KBM-7 (cell line): ENCODE measurements at regions not wholly inside any gene's neighbourhood (a gene's known extent, or its start where the extent isn't known, plus 50 kb on each side); places are given as distances from the start of the nearest gene placed in this dataset.
"Not testable (repeated sequence)": the region's sequence is repeated elsewhere in the genome, so short reads cannot be mapped to it uniquely, and the experiment has no call there.

ENCODE experiments used
- DNase-seq: peaks from one replicate; pipeline ENCODE4 v3.0.0-alpha.2; 2015
- in situ Hi-C: fragments of 300-500 bp; cut with MboI; formaldehyde crosslinking; loops from 2 replicates; pipeline ENCODE4 v1.14.3; 2020; ENCODE audit warnings: low sequenced_read_pairs, low pct_unique_long_range_greater_than_20kb, mixed read lengths

DNA sequence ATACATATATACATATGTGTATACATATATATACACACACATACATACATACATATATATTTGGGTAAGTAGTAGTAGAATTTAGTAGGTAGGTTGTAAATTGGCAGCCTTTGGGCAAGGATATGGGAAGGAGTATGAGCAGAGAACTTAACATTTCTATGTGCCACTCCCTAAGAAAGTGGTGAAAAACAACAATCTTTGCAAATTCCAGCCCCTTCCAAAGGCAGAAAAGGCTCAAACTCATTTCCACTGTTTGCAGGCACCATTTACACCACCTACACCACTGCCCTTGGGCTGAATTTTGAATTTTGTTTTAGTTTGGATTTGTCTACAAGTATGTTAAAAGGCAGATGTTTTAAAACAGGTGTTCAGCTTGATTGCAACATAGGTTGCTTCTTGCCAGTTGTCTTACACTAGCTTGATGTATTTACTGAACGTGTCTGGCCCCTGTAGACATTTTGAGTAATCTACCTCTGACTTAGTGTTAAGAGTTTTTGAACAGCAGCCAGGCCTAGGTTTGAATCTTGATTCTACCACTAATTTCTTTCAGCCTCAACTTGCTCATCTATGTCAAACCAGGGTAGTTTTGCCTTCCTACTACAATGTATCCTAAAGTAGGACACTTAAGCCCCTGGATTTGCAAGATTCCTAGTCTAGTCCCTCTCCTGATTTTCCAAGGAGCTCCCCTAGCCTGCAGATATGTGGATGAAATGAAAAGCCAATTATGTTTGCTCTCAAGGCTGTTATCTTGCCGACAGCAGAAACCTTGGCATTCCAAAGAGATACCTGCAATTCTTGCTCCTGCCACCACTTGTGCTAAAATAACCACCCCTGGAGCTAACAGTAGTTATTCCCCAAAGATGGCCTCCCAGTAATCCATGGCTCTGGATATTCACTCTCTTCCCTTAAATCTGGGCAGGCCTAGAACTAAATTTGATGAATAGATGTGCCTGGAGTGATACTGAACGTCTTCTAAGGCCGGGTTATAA is 156.2 kb upstream of the SLC44A1 start:
- in situ Hi-C loops = no loop called here
- no peak for DNase-seq

DNA sequence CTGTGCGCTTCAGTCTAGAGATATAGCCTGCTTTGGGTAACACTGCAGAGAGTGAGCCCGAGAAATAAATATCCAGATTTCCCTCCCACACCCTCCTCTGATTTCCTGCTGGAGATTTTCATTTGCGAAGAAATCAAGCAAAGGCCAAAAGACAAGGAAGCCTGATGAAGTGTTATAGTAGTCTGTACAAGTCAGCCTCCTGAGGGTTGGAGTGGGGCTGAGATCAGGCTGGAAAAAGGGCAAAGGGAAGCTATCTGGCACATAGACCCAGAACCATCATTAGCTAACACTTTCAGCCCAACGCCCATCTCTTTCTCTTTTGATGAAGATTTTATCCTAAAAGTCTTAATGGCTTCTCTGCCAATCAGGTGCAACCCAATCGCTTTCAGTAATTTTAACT is 154.6 kb upstream of the SLC44A1 start:
- in situ Hi-C loops = no loop called here
- no peak for DNase-seq

DNA sequence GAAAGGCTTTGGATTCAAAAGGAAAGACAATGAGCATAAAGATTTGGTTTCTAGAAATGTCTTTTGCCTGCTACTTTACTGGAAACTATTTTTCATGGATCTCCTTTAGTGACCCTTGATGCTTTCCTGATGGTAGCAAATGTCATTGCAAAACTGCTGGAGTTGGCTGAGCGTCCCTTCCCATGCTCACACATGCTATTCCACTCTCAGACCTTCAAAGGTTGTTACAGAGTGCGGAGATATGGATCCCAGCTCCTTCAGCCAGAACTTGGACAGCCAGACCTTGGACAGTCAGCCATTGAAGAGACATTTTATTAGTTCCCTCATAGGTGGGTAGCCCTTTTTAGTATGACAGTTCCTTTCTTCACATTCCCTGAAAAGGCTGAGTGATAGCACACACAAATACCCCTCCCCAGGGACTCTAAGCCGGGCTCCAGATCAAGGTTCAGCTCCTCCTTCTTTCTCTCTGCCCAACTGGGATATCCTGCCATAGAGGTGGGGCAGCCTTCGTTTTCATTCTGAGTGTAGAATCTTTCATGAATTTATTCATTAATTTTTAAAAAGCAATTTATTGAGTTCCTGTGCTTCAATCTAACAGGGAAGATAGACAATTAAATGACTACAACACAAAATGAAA is 153.3 kb upstream of the SLC44A1 start:
- no peak for DNase-seq
- in situ Hi-C loops = no loop called here

DNA sequence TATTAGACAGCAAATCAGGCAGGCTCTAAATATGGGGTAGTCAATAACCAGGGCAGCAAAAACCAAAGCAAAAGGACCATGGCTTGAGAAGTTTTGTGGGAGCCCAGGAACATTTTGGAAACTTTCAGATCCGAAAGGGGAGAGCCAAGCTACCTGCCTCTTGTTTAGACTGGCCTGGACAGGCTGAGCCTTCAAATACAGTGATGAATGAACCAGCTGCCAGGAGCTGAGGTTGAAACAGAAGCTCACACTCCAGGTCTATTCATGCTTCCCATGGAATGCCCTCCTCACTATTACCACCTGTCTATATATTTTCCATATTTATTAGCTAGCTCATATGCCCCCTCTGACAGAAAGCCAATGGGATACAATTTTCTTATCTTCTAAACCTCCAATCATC is 150.8 kb upstream of the SLC44A1 start:
- DNase-seq = no peak
- in situ Hi-C loops = no loop called here

DNA sequence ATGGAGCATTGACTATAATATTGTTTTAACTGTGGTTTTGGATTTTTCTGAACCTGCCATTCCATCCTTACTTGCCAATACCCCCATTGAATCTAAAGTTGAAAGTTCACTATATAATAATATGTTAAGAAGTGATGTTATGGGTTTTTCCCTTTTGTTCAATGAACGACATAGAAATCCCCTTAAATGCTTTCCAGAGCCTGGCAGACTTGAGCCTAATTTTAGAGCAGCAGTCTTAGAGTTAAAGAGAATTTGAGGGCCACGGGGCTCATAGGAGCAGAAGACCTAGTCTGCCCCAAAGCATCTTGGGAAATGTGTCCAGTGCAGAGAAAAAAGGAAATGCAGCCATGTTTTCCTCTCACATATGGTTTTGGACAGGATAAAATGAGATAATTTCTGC is 146.1 kb upstream of the SLC44A1 start:
- in situ Hi-C loops = no loop called here

DNA sequence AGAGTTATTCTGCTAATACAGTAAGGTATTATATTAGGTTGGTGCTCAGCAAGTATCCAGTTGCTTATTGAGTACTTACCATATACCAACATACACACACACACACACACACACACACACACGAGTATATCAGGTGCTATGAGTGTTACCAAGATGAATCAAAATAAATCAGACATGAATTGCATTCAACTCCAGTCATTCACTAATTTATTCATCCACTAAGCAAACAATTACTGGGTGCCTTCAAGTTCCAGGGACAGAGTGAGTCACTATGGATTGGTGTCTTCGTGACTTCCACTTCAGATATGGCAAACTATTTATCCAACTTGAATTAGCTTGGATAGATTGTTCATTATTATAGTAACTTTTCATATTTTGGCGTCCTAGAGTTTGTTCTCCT is 140.7 kb upstream of the SLC44A1 start:
- in situ Hi-C loops = no loop called here
- DNase-seq = no peak

More for the DNA sequence above, 146.1 kb upstream of the SLC44A1 start:
- no peak for DNase-seq

DNA sequence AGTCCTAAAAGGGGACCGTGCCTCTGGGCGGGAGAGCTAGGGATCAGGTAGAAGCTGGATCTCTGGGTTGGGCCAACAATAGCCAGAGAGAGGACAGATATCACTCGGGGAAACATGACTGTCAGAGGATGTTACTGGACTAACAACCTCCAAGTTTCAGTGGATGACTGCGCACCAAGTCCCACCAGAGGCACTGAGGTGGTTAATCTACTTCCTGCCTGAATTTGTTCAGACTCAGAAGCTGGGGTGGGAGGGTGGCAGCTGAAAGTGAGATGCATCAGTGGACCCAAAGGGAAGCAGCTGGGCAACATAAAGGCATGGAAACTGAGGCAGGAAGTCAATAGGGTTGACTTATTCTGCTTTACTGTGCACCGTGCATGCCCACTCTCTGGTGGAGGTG is 130.1 kb upstream of the SLC44A1 start:
- no peak for DNase-seq
- in situ Hi-C loops = no loop called here

DNA sequence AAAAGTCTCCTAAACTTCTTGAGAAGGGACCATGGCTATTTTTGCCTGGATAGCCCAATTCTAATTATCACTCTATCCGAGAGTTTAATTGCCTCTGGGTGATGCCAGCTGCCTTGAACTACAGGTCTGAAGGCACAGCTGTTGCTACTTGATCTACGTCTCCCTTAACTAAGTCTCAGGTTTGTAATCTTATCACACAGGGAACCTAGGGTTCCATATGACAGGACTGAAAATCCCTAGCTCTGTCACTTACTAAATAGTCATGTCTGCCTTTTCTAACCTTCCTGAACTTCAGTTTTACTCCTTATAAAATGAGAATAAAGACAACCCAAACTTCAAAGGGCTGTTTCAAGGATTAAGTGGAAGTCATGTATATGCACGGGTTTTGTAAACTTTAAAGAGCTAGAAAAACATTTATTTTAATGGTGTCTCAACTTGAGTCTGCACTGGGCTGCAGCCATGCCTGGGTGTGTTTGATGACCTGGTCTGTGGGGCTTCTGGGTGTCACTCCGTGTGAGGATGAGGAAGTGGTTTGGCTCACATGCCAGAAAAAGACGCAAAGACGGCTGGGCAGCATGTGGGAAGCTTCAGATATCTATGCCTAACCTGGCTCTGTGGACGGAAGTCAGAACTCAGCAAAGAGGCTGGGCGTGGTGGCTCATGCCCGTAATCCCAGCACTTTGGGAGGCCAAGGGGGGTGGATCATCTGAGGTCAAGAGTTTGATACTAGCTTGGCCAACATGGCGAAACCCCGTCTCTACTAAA is 129.3 kb upstream of the SLC44A1 start:
- in situ Hi-C loops = no loop called here
- peak; percentile 92 for DNase-seq

DNA sequence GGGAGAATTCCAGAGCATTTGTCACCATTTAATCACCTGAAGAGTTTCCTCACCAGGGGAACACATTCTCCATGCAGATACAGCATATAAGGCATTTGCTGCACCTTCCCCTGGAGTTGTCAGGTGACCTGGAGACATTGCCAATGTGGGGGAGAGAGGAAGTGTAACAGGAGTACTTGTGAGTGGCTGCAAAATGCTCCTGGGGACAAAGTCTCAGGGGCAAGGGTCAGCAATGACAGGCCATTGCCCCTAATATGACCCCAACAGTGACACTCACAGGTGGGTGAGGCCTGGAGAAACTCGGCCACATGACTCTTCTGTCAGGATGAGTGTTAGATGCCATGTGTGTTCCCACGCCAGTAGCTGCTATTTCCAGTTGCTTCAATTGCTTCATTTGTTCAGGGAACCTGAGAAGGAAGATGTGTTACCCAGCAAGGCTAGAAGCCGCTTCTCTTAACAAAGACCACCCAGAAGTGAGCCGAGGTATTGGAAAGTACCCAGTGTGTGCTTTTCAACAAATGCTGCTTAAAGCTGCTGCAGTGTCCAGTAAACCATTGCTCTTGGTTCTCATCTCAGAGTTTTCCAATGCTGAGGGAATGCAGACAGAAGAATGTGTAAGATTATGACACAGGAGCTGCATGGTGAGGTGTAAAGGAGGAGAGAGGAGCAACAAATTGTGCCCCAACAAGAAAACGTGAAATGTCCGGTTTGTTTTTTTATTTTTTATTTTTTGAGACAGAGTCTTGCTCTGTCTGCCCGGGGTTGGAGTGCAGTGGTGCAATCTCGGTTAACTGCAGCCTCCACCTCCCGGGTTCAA is 128.2 kb upstream of the SLC44A1 start:
- in situ Hi-C loops = no loop called here
- DNase-seq = no peak

DNA sequence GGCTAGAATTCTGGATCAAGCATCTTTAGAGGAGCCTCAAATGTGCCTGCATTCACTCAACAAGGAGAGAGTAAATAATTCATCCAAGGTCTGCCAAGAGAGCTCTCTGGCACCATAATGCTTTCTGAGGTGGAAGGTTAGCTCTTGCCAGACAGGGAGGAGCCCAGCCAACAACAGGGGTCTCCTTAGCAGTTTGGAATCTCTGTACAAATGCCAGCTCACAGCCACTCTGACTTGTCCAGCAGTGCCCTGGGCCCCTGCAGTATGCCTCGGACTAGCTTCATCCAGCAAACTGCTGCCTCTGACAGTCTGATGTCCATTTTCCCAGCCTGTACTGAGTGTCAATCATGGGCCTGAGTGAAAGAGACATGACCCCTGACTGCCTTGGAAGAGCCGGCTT is 127.2 kb upstream of the SLC44A1 start:
- DNase-seq = no peak
- in situ Hi-C loops = no loop called here

DNA sequence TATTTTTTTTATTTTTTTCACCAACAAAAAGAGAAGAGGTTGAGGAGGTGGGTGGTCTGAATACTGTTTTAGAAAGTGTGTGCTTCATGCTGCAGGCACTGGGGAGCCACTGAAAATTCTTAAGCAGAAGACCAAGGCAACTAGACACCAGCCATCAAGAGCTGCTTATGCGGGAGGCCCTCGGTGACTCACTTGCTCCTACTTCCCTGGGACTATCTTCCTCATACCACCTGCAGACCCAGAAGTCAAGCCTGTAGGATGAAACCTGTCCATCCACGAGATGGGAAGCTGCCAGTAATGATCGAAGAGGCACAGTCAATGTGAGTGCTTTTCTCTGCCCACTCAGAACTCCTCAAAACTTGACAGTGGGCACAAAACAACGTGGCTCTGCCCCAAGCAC is 125.8 kb upstream of the SLC44A1 start:
- in situ Hi-C loops = no loop called here
- no peak for DNase-seq

DNA sequence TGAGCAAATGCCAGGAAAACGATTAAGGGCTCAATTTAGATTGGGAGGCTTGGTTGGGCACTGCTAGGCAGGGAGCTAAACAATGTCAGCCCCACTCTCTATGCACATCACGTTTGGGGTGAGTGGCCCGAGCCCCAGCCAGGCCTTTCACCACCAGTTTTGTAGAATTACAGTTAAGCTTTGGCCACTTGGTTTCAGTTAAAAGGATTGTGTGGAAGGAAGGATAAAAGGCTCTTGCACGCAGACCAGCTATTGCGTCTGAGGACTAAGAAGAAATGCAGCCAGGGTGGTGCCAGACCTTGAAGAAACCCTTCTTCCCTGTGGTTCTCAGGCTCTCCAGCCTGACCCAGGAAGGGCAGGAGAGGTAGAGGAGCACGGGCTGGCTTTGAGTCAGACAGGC is 125.3 kb upstream of the SLC44A1 start:
- in situ Hi-C loops = no loop called here
- DNase-seq = no peak

DNA sequence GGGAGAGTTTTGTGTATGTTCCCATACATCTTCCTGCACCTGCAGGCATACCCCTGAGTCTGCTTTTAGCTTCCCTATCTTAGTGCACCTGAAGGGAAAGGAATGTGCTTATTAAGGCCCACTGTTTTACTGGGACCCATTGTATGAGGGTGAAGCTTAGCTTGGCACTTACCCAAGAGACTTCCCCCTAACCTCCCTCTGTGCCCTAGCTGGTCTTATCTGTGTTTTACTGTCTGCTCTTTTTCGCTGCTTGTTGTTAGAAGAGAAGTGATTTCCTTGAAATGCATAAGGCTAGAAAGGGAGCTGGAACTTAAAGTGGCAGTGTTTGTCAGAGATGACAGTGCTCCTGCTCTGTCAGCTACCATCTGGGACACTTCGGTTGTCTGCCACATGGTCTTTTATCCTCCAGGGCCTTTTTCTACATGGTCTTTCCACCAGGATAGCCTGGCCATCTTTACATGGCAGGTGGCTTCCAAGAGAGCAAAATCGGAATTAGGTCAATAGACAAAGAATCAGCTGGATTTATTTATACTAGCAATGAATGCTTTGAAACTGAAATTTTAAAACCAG is 122.5 kb upstream of the SLC44A1 start:
- DNase-seq = no peak
- in situ Hi-C loops = no loop called here

DNA sequence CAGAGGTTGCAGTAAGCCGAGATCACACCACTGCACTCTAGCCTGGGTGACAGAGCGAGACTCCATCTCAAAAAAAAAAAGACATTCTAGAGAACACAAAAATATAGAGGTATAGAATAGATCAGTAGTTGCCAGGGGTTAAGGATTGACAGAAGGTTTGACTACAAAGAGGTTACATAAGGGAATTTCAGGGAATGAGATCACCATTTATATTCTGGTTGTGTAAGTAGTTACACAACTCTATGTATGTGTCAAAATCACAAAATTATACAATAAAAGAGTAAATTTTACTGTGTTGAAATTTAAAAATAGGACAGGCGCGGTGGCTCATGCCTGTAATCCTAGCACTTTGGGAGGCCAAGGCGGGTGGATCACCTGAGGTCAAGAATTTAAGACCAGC is 119.9 kb upstream of the SLC44A1 start:
- in situ Hi-C loops = not testable (repeated sequence)

DNA sequence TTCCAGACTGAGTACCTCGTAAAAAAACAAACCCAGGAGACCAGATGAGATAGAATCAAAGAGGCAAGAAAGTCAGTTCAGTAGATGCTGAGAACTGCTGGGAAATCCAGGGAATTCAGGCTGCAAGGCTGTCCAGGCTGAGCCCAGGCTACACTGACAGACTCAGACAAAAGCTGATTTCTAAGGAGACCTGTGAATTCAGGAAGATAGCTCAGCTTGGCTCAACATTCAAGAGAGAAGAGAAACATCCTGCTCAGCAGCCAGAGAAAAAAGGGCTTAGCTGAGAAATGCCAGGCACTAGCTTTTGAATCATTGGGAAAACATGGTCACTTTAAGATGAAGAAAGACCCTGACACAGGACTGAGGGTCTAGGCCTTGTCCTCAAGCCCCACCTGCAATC is 118.2 kb upstream of the SLC44A1 start:
- in situ Hi-C loops = no loop called here
- DNase-seq = no peak

More for the DNA sequence above, 119.9 kb upstream of the SLC44A1 start:
- DNase-seq = not testable (repeated sequence)

DNA sequence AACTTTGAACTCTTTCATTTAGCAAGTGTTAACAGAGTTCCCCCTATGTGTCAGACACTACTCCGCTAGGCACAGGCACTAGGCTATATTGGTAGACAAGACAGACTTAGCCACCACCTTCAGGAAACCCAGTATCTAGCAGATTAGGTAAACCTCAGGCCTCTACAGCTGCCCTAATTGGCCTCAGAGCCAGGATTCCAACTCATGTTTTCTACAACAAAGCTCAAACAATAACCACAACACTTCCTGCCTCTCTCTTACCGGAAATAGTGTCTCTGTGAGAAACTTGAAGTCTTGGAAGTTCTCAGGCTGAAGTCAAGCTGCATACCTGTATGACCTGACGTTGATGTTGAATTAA is 116.6 kb upstream of the SLC44A1 start:
- in situ Hi-C loops = no loop called here
- peak; percentile 92 for DNase-seq

DNA sequence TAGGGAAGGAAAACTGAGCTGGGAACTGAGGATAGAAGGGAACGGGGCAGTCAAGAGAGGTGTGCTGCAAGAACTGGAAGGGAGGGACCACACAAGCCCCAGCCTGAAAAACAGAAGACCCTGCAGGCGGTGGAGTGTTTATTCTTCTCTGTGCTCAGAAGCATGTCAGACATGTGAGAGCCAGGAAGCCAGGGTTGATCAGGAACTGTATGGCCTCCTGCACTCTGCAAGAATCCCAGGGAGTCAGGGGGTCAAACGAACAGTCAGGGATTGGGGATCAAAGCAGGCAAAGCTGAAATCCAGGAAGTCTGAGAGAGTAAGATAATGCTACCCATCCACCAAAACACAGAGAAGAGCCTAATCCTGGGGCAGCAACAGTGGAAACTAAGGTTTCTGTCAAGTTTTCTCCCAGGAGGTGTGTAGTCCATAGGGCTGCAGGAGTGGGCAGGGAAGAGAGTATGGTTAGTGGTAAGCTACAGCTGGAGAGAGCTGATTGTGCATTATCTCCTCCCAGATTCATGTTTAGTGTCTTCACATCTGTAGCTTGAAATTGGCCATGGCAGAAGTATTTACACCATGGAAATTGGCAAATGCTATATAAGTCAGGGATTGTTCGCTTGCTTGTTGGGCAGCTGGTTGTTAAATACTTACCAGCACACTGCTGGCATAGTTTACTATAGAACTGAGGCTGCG is 115.4 kb upstream of the SLC44A1 start:
- DNase-seq = no peak

DNA sequence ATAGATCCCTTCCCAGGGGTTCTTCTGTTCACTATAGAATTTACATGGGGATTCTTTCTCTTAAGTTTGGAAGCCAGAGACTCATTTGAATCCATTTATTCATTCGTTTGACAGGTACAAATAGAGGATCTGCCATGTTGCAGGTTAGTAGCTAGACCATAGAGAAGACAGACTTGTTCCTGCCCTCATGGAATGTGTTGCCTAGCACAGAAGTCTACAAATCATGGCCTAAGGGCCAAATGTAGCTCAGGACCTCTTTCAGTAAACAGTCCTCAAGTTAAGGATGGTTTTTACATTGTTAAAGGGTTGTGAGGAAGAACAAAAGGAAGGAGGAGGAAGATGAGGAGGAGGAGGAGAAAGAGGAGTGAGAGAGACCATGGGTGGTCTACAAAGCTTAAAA is 114.7 kb upstream of the SLC44A1 start:
- no peak for DNase-seq
- in situ Hi-C loops = no loop called here

More for the DNA sequence above, 115.4 kb upstream of the SLC44A1 start:
- in situ Hi-C loops = no loop called here
